ENCODE measurements at regions not wholly inside any gene's neighbourhood (a gene's known extent, or its start where the extent isn't known, plus 50 kb on each side); places are given as distances from the start of the nearest gene placed in this dataset.
A peak's percentile ranks its signal among the peaks of the same experiment; 100 is the strongest.
"Not testable (repeated sequence)": the region's sequence is repeated elsewhere in the genome, so short reads cannot be mapped to it uniquely, and the experiment has no call there.

- TF ChIP-seq, protein P1, sequence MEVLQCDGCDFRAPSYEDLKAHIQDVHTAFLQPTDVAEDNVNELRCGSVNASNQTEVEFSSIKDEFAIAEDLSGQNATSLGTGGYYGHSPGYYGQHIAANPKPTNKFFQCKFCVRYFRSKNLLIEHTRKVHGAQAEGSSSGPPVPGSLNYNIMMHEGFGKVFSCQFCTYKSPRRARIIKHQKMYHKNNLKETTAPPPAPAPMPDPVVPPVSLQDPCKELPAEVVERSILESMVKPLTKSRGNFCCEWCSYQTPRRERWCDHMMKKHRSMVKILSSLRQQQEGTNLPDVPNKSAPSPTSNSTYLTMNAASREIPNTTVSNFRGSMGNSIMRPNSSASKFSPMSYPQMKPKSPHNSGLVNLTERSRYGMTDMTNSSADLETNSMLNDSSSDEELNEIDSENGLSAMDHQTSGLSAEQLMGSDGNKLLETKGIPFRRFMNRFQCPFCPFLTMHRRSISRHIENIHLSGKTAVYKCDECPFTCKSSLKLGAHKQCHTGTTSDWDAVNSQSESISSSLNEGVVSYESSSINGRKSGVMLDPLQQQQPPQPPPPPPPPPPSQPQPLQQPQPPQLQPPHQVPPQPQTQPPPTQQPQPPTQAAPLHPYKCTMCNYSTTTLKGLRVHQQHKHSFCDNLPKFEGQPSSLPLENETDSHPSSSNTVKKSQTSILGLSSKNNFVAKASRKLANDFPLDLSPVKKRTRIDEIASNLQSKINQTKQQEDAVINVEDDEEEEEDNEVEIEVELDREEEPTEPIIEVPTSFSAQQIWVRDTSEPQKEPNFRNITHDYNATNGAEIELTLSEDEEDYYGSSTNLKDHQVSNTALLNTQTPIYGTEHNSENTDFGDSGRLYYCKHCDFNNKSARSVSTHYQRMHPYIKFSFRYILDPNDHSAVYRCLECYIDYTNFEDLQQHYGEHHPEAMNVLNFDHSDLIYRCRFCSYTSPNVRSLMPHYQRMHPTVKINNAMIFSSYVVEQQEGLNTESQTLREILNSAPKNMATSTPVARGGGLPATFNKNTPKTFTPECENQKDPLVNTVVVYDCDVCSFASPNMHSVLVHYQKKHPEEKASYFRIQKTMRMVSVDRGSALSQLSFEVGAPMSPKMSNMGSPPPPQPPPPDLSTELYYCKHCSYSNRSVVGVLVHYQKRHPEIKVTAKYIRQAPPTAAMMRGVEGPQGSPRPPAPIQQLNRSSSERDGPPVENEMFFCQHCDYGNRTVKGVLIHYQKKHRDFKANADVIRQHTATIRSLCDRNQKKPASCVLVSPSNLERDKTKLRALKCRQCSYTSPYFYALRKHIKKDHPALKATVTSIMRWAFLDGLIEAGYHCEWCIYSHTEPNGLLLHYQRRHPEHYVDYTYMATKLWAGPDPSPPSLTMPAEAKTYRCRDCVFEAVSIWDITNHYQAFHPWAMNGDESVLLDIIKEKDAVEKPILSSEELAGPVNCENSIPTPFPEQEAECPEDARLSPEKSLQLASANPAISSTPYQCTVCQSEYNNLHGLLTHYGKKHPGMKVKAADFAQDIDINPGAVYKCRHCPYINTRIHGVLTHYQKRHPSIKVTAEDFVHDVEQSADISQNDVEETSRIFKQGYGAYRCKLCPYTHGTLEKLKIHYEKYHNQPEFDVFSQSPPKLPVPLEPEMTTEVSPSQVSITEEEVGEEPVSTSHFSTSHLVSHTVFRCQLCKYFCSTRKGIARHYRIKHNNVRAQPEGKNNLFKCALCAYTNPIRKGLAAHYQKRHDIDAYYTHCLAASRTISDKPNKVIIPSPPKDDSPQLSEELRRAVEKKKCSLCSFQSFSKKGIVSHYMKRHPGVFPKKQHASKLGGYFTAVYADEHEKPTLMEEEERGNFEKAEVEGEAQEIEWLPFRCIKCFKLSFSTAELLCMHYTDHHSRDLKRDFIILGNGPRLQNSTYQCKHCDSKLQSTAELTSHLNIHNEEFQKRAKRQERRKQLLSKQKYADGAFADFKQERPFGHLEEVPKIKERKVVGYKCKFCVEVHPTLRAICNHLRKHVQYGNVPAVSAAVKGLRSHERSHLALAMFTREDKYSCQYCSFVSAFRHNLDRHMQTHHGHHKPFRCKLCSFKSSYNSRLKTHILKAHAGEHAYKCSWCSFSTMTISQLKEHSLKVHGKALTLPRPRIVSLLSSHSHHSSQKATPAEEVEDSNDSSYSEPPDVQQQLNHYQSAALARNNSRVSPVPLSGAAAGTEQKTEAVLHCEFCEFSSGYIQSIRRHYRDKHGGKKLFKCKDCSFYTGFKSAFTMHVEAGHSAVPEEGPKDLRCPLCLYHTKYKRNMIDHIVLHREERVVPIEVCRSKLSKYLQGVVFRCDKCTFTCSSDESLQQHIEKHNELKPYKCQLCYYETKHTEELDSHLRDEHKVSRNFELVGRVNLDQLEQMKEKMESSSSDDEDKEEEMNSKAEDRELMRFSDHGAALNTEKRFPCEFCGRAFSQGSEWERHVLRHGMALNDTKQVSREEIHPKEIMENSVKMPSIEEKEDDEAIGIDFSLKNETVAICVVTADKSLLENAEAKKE (CRISPR knock-in tag; IDR thresholded peaks at IDR 0.05) = no peak
These were observed 56.5 kb upstream of the FNDC3B start (continued) for GRCh38 chr3:171982828-171983227.

- not testable (repeated sequence) for H3K4me3 ChIP-seq; H4K20me1 ChIP-seq (replicated peaks; ENCODE audit: insufficient read depth); H3K27me3 Mint-ChIP-seq (ENCODE audit: insufficient read depth, low read depth, poor library complexity); H3K9me3 Mint-ChIP-seq; H3K4me3 Mint-ChIP-seq; ATAC-seq; H3K36me3 ChIP-seq (ENCODE audit: insufficient read depth); H3K27me3 ChIP-seq (ENCODE audit: insufficient read depth); H3K9me2 ChIP-seq (ENCODE audit: insufficient read depth); H3K36me3 Mint-ChIP-seq (ENCODE audit: low read depth); H3F3A ChIP-seq (replicated peaks; ENCODE audit: low read depth); H3K4me1 ChIP-seq (ENCODE audit: insufficient read depth); H3K27ac Mint-ChIP-seq; DNase-seq (ENCODE audit: low spot score); H3K27ac ChIP-seq (ENCODE audit: low read depth); H2AFZ ChIP-seq; H3K4me2 ChIP-seq; H3K4me1 Mint-ChIP-seq; H3K79me2 ChIP-seq (replicated peaks; ENCODE audit: insufficient read depth)
These were observed 55.7 kb upstream of the FNDC3B start for GRCh38 chr3:171983685-171984084.

- Histone ChIP-seq H3K4me3 (no peak overlapping the region), H3K4me2 (no peak overlapping the region), H3K4me1 (ENCODE audit: insufficient read depth) (no peaks in the 10 kb centered on the region), H3K36me3 (ENCODE audit: insufficient read depth) (no peaks in the 10 kb centered on the region), H3K79me2 (replicated peaks; ENCODE audit: insufficient read depth) (no peaks in the 10 kb centered on the region), H3F3A (replicated peaks; ENCODE audit: low read depth) (no peaks in the 10 kb centered on the region), H3K9me2 (ENCODE audit: insufficient read depth) (no peaks in the 10 kb centered on the region), H4K20me1 (replicated peaks; ENCODE audit: insufficient read depth) (no peaks in the 10 kb centered on the region), H3K27me3 (ENCODE audit: insufficient read depth) (no peaks in the 10 kb centered on the region), H2AFZ (peak overlapping the region; percentile 70; the same call in 1 of the 2 replicates), H3K27ac (ENCODE audit: low read depth) (no peak overlapping the region)
- no peak for ATAC-seq
- no peak overlapping the region for H3K27ac Mint-ChIP-seq
- H3K36me3 Mint-ChIP-seq (ENCODE audit: low read depth) = no peaks in the 10 kb centered on the region
- H3K4me3 Mint-ChIP-seq = no peak overlapping the region
- no peak for DNase-seq (ENCODE audit: low spot score)
- H3K9me3 Mint-ChIP-seq = no peaks in the 10 kb centered on the region
- no peaks in the 10 kb centered on the region for H3K4me1 Mint-ChIP-seq
- peaks cover 3% of the 10 kb centered on the region for H3K27me3 Mint-ChIP-seq (ENCODE audit: insufficient read depth, low read depth, poor library complexity)
- TF ChIP-seq, protein P2, sequence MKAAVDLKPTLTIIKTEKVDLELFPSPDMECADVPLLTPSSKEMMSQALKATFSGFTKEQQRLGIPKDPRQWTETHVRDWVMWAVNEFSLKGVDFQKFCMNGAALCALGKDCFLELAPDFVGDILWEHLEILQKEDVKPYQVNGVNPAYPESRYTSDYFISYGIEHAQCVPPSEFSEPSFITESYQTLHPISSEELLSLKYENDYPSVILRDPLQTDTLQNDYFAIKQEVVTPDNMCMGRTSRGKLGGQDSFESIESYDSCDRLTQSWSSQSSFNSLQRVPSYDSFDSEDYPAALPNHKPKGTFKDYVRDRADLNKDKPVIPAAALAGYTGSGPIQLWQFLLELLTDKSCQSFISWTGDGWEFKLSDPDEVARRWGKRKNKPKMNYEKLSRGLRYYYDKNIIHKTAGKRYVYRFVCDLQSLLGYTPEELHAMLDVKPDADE (IDR thresholded peaks at IDR 0.05) = no peak
- TF ChIP-seq ZNF331 (CRISPR knock-in tag; IDR thresholded peaks at IDR 0.05; ENCODE audit: low read depth) = no peak
- TF ChIP-seq REST (IDR thresholded peaks at IDR 0.05; ENCODE audit: unreplicated experiment) = no peak
- TF ChIP-seq EZH2phosphoT487 (IDR thresholded peaks at IDR 0.05; ENCODE audit: unreplicated experiment) = no peak
- no peak for TF ChIP-seq ZNF114 (CRISPR knock-in tag; IDR thresholded peaks at IDR 0.05)
- TF ChIP-seq JUNB (IDR thresholded peaks at IDR 0.05; ENCODE audit: unreplicated experiment) = no peak
- TF ChIP-seq CREB1 (CRISPR knock-in tag; IDR thresholded peaks at IDR 0.05; ENCODE audit: low read depth) = no peak
These were observed 54.5 kb upstream of the FNDC3B start for GRCh38 chr3:171984883-171985282.

Measured in GM23338 (cell line).